Heart right ventricle (tissue), 16 donors: ENCODE measurements at regions not wholly inside any gene's neighbourhood (a gene's known extent, or its start where the extent isn't known, plus 50 kb on each side); places are given as distances from the start of the nearest gene placed in this dataset.

Source experiments
- ATAC-seq, 8 donors: fragments of 200-7000 bp; cut with Tn5 transposase; one replicate each; pipeline ENCODE4 v1.9.1; 2020; ENCODE audit warnings: mild to moderate bottlenecking in 8 of 8, moderate library complexity in 8 of 8, moderate number of reproducible peaks in 1 of 8
- DNase-seq, 2 donors: peaks; one replicate each; pipeline ENCODE4 v3.0.0-alpha.2; 2020
- H3K27ac ChIP-seq, 10 donors: fragments of 200-600 bp; sonication (generic) in 2 of 10; one replicate each; pipeline versions ENCODE4 v1.5.0 to v1.8.0; 2020 to 2022; ENCODE audit warnings: mild to moderate bottlenecking in 3 of 10
- H3K27me3 ChIP-seq, 7 donors: fragments of 200-600 bp; one replicate each; pipeline ENCODE4 v1.8.0; 2021 to 2022; ENCODE audit warnings: mild to moderate bottlenecking in 2 of 7
- H3K36me3 ChIP-seq, 9 donors: fragments of 200-600 bp; sonication (generic) in 1 of 9; one replicate each; pipeline versions ENCODE4 v1.5.0 to v1.8.0; 2020 to 2022; ENCODE audit warnings: mild to moderate bottlenecking in 2 of 9
- H3K4me1 ChIP-seq, 9 donors: fragments of 200-600 bp; sonication (generic) in 1 of 9; one replicate each; pipeline versions ENCODE4 v1.5.0 to v1.8.0; 2020 to 2022; ENCODE audit warnings: mild to moderate bottlenecking in 4 of 9
- H3K4me3 ChIP-seq, 10 donors: fragments of 200-600 bp; sonication (generic) in 2 of 10; one replicate each; pipeline versions ENCODE4 v1.5.0 to v1.8.0; 2020 to 2022; ENCODE audit warnings: mild to moderate bottlenecking in 7 of 10, moderate library complexity in 2 of 10
- H3K9me3 ChIP-seq, 11 donors: fragments of 200-600 bp in 10 of 11; sonication (generic) in 2 of 11; one replicate each; pipeline versions ENCODE4 v1.5.0 to v1.8.0; 2013 to 2022; ENCODE audit warnings: mild to moderate bottlenecking in 2 of 11, control low read depth in 1 of 11, moderate library complexity in 1 of 11
- CTCF ChIP-seq, 9 donors: fragments of 200-600 bp; sonication (generic) in 2 of 9; IDR thresholded peaks; one replicate each; pipeline versions ENCODE4 v1.5.0 to v1.8.0; 2021 to 2022; ENCODE audit warnings: antibody characterized with exemption in 9 of 9, mild to moderate bottlenecking in 5 of 9, moderate library complexity in 1 of 9
- WGBS, 2 donors: extraction: QIAGEN DNeasy Blood & Tissue Kit; methylation state at CpG; one replicate each; pipeline ENCODE4 v1.1.7; 2013; ENCODE audit warnings: inconsistent platforms in 1 of 2; 5-methylcytosine and 5-hydroxymethylcytosine counted together
- intact Hi-C, 10 donors: fragments of 100-400 bp; cut with DNase I; formaldehyde crosslinking; loops; one replicate each; pipeline versions ENCODE4 v1.11.1 to v1.14.2; 2022
- donor health status: Arrhythmogenic right ventricular cardiomyopathy.
- donor health status: ischemic (EF 13 %, LVEDD 7.1; RV severe dilation, severe dysfunction).
- donor health status: healthy with polysubstance abuse.
- donor health status: DM: no; HTN: yes; CAD: no.
- donor health status: DM: no; HTN: no; CAD: no.
- donor health status: ischemic (EF 25% LVEDD 6.9; RV normal size, moderate dysfunction).
- donor health status: ischemic (EF 25% LVEDD 5.7; RV mildly dilated, moderate dysfunction).
- donor health status: healthy.
- donor health status: DM: yes; HTN: yes; CAD: no.
- donor health status: Ischemic cardiomyopathy.
- donor health status: ischemic (EF 35%, LVEDD 5.7; RV mildly dilated, moderate dysfunction).
- donor health status: nonischemic (EF 11% LVEDD 7.7; RV severe dilation, severe dysfunction).
- donor health status: DM: yes; HTN: yes; CAD: no.
- donor health status: PGD.
- donor health status: ischemic (EF 29% LVEDD 5.4; RV normal size, mild dysfunction).
- donor health status: nonischemic (EF 23%, LVEDD 6.1; RV moderate dilation, normal function).

GRCh38 chr21:36538761-36539160 is 58.8 kb upstream of the CLDN14 start:
- peaks cover 0 to 6% (median 0%) of the 10 kb centered on the region in 9 donors for H3K4me1 ChIP-seq
- H3K27ac ChIP-seq, result no peak overlapping the region
- peaks cover 0 to 65% (median 48%) of the 10 kb centered on the region in 7 donors for H3K27me3 ChIP-seq
- no peak for TF ChIP-seq CTCF (IDR thresholded peaks at IDR 0.05)
- ATAC-seq, result no peak
- H3K36me3 ChIP-seq, result no peaks in the 10 kb centered on the region
- H3K4me3 ChIP-seq, result no peak overlapping the region
- intact Hi-C loops, result no loop called here
- no peak for DNase-seq
- WGBS, 2 donors, result 85 to 92% methylated on average over 11 of the region's 11 CpGs
- no peaks in the 10 kb centered on the region for H3K9me3 ChIP-seq

GRCh38 chr21:36539434-36540150 is 59.7 kb upstream of the CLDN14 start:
- Histone ChIP-seq H3K36me3 (no peaks in the 10 kb centered on the region), H3K27ac (no peak overlapping the region), H3K4me3 (no peak overlapping the region), H3K9me3 (no peaks in the 10 kb centered on the region), H3K27me3 (peaks cover 0 to 62% (median 43%) of the 10 kb centered on the region in 7 donors), H3K4me1 (peaks cover 0 to 6% (median 0%) of the 10 kb centered on the region in 9 donors)
- ATAC-seq, result no peak
- intact Hi-C loops, result no loop called here
- TF ChIP-seq CTCF (IDR thresholded peaks at IDR 0.05), result no peak
- no peak for DNase-seq
- WGBS, 2 donors, result 92 to 93% methylated on average over 6 of the region's 6 CpGs

GRCh38 chr21:36540700-36541099 is 60.8 kb upstream of the CLDN14 start:
- H3K4me3 ChIP-seq, result no peak overlapping the region
- TF ChIP-seq CTCF (IDR thresholded peaks at IDR 0.05), result no peak

GRCh38 chr21:36541721-36542139 is 61.8 kb upstream of the CLDN14 start:
- ATAC-seq (no peak), DNase-seq (no peak)
- Histone ChIP-seq H3K4me3 (no peak overlapping the region), H3K9me3 (no peaks in the 10 kb centered on the region), H3K36me3 (no peaks in the 10 kb centered on the region), H3K27me3 (peaks cover 0 to 56% (median 38%) of the 10 kb centered on the region in 7 donors), H3K4me1 (peaks cover 0 to 6% (median 0%) of the 10 kb centered on the region in 9 donors), H3K27ac (no peak overlapping the region)
- intact Hi-C loops, result no loop called here
- no peak for TF ChIP-seq CTCF (IDR thresholded peaks at IDR 0.05)
- WGBS, 2 donors, result 79 to 82% methylated on average over 6 of the region's 6 CpGs

More at GRCh38 chr21:36540700-36541099, 60.8 kb upstream of the CLDN14 start:
- no peak for DNase-seq
- intact Hi-C loops, result no loop called here
- Histone ChIP-seq H3K36me3 (no peaks in the 10 kb centered on the region), H3K9me3 (no peaks in the 10 kb centered on the region), H3K4me1 (peaks cover 0 to 6% (median 0%) of the 10 kb centered on the region in 9 donors), H3K27ac (no peak overlapping the region), H3K27me3 (peaks cover 0 to 57% (median 38%) of the 10 kb centered on the region in 7 donors)
- no peak for ATAC-seq
